ENCODE measurements at regions not wholly inside any gene's neighbourhood (a gene's known extent, or its start where the extent isn't known, plus 50 kb on each side); places are given as distances from the start of the nearest gene placed in this dataset.
"Not testable (repeated sequence)": the region's sequence is repeated elsewhere in the genome, so short reads cannot be mapped to it uniquely, and the experiment has no call there.

GRCh38 chr2:45096996-45097395 is 87.7 kb upstream of the SIX2 start:
- 91 to 92% methylated on average over 6 of the region's 6 CpGs for WGBS, 2 donors
- Histone ChIP-seq H3K4me3 (no peak overlapping the region), H3K9me3 (peaks cover 0 to 5% (median 0%) of the 10 kb centered on the region in 4 donors), H3K27me3 (peaks cover 0 to 3% of the 10 kb centered on the region in 2 donors), H3K27ac (no peak overlapping the region), H3K36me3 (no peaks in the 10 kb centered on the region), H3K4me1 (no peaks in the 10 kb centered on the region)
- no peak for DNase-seq (ENCODE audit: low spot score in 2 of 2)
- TF ChIP-seq CTCF (IDR thresholded peaks at IDR 0.05) (no peak), POLR2A (IDR thresholded peaks at IDR 0.05) (no peak)

DNA sequence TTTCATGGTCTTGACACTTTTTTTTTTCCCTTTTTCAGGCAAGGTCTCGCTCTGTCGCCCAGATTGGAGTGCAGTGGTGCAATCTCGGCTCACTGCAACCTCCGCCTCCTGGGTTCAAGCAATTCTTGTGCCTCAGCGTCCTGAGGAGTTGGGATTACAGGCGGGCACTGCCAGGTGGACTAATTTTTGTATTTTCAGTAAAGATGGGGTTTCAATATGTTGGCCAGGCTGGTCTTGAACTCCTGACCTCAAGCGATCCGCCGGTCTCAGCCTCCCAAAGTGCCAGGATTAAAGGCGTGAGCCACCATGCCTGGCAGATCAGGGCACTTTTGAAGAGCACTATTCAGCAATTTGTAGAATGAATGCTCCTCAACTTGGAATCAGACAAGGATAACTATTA is 86.8 kb upstream of the SIX2 start:
- H3K4me1 ChIP-seq; H3K27me3 ChIP-seq; H3K36me3 ChIP-seq; H3K9me3 ChIP-seq; H3K27ac ChIP-seq; H3K4me3 ChIP-seq; DNase-seq (ENCODE audit: low spot score in 2 of 2): not testable (repeated sequence)
- 90 to 92% methylated on average over 10 of the region's 10 CpGs for WGBS, 2 donors

DNA sequence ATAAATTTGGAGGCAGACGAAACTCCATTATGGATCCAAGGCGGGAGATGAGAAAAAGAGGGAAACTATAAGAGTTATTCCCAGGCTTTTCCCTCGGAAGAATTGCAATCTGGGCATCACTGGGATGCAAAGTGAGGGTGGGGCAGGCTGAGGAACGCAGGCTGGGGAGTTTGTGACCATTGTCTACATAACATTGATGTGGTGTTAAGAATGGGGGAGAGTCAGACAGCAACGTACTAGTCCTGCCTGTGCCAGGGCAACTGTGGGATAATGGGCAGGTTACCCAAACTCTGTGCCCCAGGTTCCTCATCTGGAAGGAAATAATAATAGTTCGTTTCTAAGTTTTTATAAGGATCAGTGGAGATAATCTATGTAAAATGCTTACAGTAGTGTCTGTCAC is 84.4 kb upstream of the SIX2 start:
- no peak for TF ChIP-seq CTCF (IDR thresholded peaks at IDR 0.05)
- TF ChIP-seq POLR2A (IDR thresholded peaks at IDR 0.05) = no peak
- no peak for TF ChIP-seq EP300 (IDR thresholded peaks at IDR 0.05)
- Histone ChIP-seq H3K4me1 (no peaks in the 10 kb centered on the region), H3K4me3 (no peak overlapping the region), H3K9me3 (peaks cover 0 to 5% (median 0%) of the 10 kb centered on the region in 4 donors), H3K27ac (no peak overlapping the region), H3K36me3 (no peaks in the 10 kb centered on the region), H3K27me3 (peaks cover 0 to 3% of the 10 kb centered on the region in 2 donors)
- DNase-seq (ENCODE audit: low spot score in 2 of 2) = no peak
- WGBS, 2 donors = 66 to 72% methylated on average over 6 of the region's 6 CpGs

GRCh38 chr2:45093181-45093580 is 83.9 kb upstream of the SIX2 start:
- no peak overlapping the region for H3K27ac ChIP-seq
- DNase-seq (ENCODE audit: low spot score in 2 of 2) = no peak
- TF ChIP-seq POLR2A (IDR thresholded peaks at IDR 0.05) = no peak
- TF ChIP-seq EP300 (IDR thresholded peaks at IDR 0.05) = no peak
- no peak for TF ChIP-seq CTCF (IDR thresholded peaks at IDR 0.05)
- H3K27me3 ChIP-seq = peaks cover 0 to 3% of the 10 kb centered on the region in 2 donors
- H3K9me3 ChIP-seq = peaks cover 0 to 5% (median 0%) of the 10 kb centered on the region in 4 donors
- no peak overlapping the region for H3K4me3 ChIP-seq
- WGBS, 2 donors = 95% methylated on average over 5 of the region's 5 CpGs
- no peaks in the 10 kb centered on the region for H3K36me3 ChIP-seq
- no peaks in the 10 kb centered on the region for H3K4me1 ChIP-seq

GRCh38 chr2:45089554-45090261 is 80.5 kb upstream of the SIX2 start:
- no peak for DNase-seq (ENCODE audit: low spot score in 2 of 2)
- no peaks in the 10 kb centered on the region for H3K9me3 ChIP-seq
- H3K4me3 ChIP-seq = no peak overlapping the region
- 75 to 78% methylated on average over 12 of the region's 12 CpGs for WGBS, 2 donors
- no peaks in the 10 kb centered on the region for H3K36me3 ChIP-seq
- H3K27me3 ChIP-seq = peaks cover 0 to 3% of the 10 kb centered on the region in 2 donors
- TF ChIP-seq CTCF (IDR thresholded peaks at IDR 0.05) (no peak), POLR2A (IDR thresholded peaks at IDR 0.05) (no peak), EP300 (IDR thresholded peaks at IDR 0.05) (no peak)
- H3K27ac ChIP-seq = no peak overlapping the region
- no peaks in the 10 kb centered on the region for H3K4me1 ChIP-seq

DNA sequence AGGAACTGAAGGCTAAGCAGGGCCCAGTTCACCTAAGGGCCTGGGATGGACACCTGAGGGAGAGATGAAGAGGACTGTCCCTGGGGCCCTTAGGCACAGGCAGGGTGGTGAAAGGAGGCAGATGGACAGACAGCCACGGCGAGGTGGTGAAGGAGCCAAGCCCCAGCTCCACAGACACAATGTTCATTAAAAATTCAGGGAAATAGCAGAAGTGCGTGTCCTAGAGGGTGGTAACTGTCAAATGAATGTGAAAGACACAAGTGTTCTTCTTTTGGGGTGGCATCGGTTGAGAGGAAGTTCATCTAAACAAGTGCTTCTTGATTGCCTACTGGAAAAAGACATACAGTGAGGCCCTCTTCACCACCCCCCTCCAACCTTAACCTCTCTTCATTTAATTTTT is 76.2 kb upstream of the SIX2 start:
- Histone ChIP-seq H3K9me3 (no peaks in the 10 kb centered on the region), H3K36me3 (no peaks in the 10 kb centered on the region), H3K27ac (no peak overlapping the region), H3K4me1 (no peaks in the 10 kb centered on the region), H3K27me3 (no peaks in the 10 kb centered on the region), H3K4me3 (no peak overlapping the region)
- 75 to 76% methylated on average over 4 of the region's 4 CpGs for WGBS, 2 donors
- no peak for TF ChIP-seq POLR2A (IDR thresholded peaks at IDR 0.05)
- no peak for TF ChIP-seq EP300 (IDR thresholded peaks at IDR 0.05)
- no peak for TF ChIP-seq CTCF (IDR thresholded peaks at IDR 0.05)
- no peak for DNase-seq (ENCODE audit: low spot score in 2 of 2)

All from tibial nerve (tissue), 4 donors.